ENCODE measurements at regions not wholly inside any gene's neighbourhood (a gene's known extent, or its start where the extent isn't known, plus 50 kb on each side); places are given as distances from the start of the nearest gene placed in this dataset.

DNA sequence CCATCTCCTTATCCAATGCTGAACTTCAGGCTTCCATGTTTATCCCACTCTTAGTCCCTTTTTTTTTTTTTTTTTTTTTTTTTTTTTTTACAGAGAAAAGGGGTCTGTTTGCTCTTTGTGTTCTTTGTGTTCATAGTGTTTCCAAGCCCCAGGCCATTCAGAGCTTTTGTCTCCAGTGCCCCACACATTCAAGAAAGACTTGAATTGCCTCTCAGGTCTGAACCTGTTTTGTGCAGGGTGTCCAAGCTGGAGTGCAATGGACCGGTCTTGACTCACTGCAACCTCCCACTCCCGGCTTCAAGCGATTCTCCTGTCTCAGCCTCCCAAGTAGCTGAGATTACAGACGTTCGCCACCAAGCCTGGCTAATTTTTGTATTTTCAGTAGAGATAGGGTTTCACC is 191.2 kb downstream of the PALM2AKAP2 start:
- TF ChIP-seq, protein P1, sequence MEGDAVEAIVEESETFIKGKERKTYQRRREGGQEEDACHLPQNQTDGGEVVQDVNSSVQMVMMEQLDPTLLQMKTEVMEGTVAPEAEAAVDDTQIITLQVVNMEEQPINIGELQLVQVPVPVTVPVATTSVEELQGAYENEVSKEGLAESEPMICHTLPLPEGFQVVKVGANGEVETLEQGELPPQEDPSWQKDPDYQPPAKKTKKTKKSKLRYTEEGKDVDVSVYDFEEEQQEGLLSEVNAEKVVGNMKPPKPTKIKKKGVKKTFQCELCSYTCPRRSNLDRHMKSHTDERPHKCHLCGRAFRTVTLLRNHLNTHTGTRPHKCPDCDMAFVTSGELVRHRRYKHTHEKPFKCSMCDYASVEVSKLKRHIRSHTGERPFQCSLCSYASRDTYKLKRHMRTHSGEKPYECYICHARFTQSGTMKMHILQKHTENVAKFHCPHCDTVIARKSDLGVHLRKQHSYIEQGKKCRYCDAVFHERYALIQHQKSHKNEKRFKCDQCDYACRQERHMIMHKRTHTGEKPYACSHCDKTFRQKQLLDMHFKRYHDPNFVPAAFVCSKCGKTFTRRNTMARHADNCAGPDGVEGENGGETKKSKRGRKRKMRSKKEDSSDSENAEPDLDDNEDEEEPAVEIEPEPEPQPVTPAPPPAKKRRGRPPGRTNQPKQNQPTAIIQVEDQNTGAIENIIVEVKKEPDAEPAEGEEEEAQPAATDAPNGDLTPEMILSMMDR (IDR thresholded peaks at IDR 0.05): no peak
- no peak for TF ChIP-seq POLR2A (IDR thresholded peaks at IDR 0.05)
